ENCODE measurements at regions not wholly inside any gene's neighbourhood (a gene's known extent, or its start where the extent isn't known, plus 50 kb on each side); places are given as distances from the start of the nearest gene placed in this dataset.

GRCh38 chr13:33441015-33441414, 155.5 kb upstream of the STARD13 start:
- Histone ChIP-seq H3K4me1 (ENCODE audit: low read length) (no peaks in the 10 kb centered on the region), H4K20me1 (ENCODE audit: insufficient read depth, low read length) (no peaks in the 10 kb centered on the region), H3K9me3 (ENCODE audit: insufficient read depth, low read length) (no peaks in the 10 kb centered on the region), H3K27ac (ENCODE audit: low read length) (no peak overlapping the region), H3K27me3 (ENCODE audit: low read depth, low read length) (no peaks in the 10 kb centered on the region), H3K4me3 (ENCODE audit: low read length) (no peak overlapping the region), H3K36me3 (replicated peaks; ENCODE audit: low read depth, low read length) (no peaks in the 10 kb centered on the region), H3K79me2 (ENCODE audit: low read length) (no peaks in the 10 kb centered on the region), H3K4me2 (ENCODE audit: low read length) (no peak overlapping the region), H3K9ac (ENCODE audit: low read length) (no peak overlapping the region), H2AFZ (ENCODE audit: low read depth, low read length) (no peak overlapping the region)
- TF ChIP-seq EZH2phosphoT487 (IDR thresholded peaks at IDR 0.05; ENCODE audit: low read depth) (no peak), CTCF (IDR thresholded peaks at IDR 0.05; ENCODE audit: low read depth, low read length) (no peak)

GRCh38 chr13:33445024-33445423, 159.5 kb upstream of the STARD13 start:
- H3K27me3 ChIP-seq (ENCODE audit: low read depth, low read length) = no peaks in the 10 kb centered on the region
- no peak overlapping the region for H3K4me2 ChIP-seq (ENCODE audit: low read length)
- H3K27ac ChIP-seq (ENCODE audit: low read length) = no peak overlapping the region
- H3K79me2 ChIP-seq (ENCODE audit: low read length) = no peaks in the 10 kb centered on the region
- no peaks in the 10 kb centered on the region for H3K36me3 ChIP-seq (replicated peaks; ENCODE audit: low read depth, low read length)
- no peaks in the 10 kb centered on the region for H4K20me1 ChIP-seq (ENCODE audit: insufficient read depth, low read length)
- 0 out of 2 replicates have a peak, but pooled peaks cover 3% of the 10 kb centered on the region for H3K4me1 ChIP-seq (ENCODE audit: low read length)
- H3K9ac ChIP-seq (ENCODE audit: low read length) = no peak overlapping the region
- TF ChIP-seq EZH2phosphoT487 (IDR thresholded peaks at IDR 0.05; ENCODE audit: low read depth) = no peak
- no peak for TF ChIP-seq CTCF (IDR thresholded peaks at IDR 0.05; ENCODE audit: low read depth, low read length)
- H3K4me3 ChIP-seq (ENCODE audit: low read length) = no peak overlapping the region
- no peak overlapping the region for H2AFZ ChIP-seq (ENCODE audit: low read depth, low read length)
- no peaks in the 10 kb centered on the region for H3K9me3 ChIP-seq (ENCODE audit: insufficient read depth, low read length)

GRCh38 chr13:33445476-33445875, 159.9 kb upstream of the STARD13 start:
- H3K27me3 ChIP-seq (ENCODE audit: low read depth, low read length) = no peaks in the 10 kb centered on the region
- no peak overlapping the region for H3K4me3 ChIP-seq (ENCODE audit: low read length)
- no peak for TF ChIP-seq EZH2phosphoT487 (IDR thresholded peaks at IDR 0.05; ENCODE audit: low read depth)
- TF ChIP-seq CTCF (IDR thresholded peaks at IDR 0.05; ENCODE audit: low read depth, low read length) = no peak
- H4K20me1 ChIP-seq (ENCODE audit: insufficient read depth, low read length) = no peaks in the 10 kb centered on the region
- no peaks in the 10 kb centered on the region for H3K79me2 ChIP-seq (ENCODE audit: low read length)
- H3K4me2 ChIP-seq (ENCODE audit: low read length) = no peak overlapping the region
- H2AFZ ChIP-seq (ENCODE audit: low read depth, low read length) = no peak overlapping the region
- no peak overlapping the region for H3K9ac ChIP-seq (ENCODE audit: low read length)
- H3K4me1 ChIP-seq (ENCODE audit: low read length) = 0 out of 2 replicates have a peak, but pooled peaks cover 3% of the 10 kb centered on the region
- no peak overlapping the region for H3K27ac ChIP-seq (ENCODE audit: low read length)
- no peaks in the 10 kb centered on the region for H3K36me3 ChIP-seq (replicated peaks; ENCODE audit: low read depth, low read length)
- no peaks in the 10 kb centered on the region for H3K9me3 ChIP-seq (ENCODE audit: insufficient read depth, low read length)

- Histone ChIP-seq H3K4me1 (ENCODE audit: low read length) (0 out of 2 replicates have a peak, but pooled peaks cover 3% of the 10 kb centered on the region), H3K4me3 (ENCODE audit: low read length) (no peak overlapping the region), H3K79me2 (ENCODE audit: low read length) (no peaks in the 10 kb centered on the region), H2AFZ (ENCODE audit: low read depth, low read length) (no peak overlapping the region), H3K27ac (ENCODE audit: low read length) (no peak overlapping the region), H3K4me2 (ENCODE audit: low read length) (no peak overlapping the region), H3K9ac (ENCODE audit: low read length) (no peak overlapping the region), H3K9me3 (ENCODE audit: insufficient read depth, low read length) (no peaks in the 10 kb centered on the region), H3K27me3 (ENCODE audit: low read depth, low read length) (no peaks in the 10 kb centered on the region), H4K20me1 (ENCODE audit: insufficient read depth, low read length) (no peaks in the 10 kb centered on the region), H3K36me3 (replicated peaks; ENCODE audit: low read depth, low read length) (no peaks in the 10 kb centered on the region)
- TF ChIP-seq CTCF (IDR thresholded peaks at IDR 0.05; ENCODE audit: low read depth, low read length) (no peak), EZH2phosphoT487 (IDR thresholded peaks at IDR 0.05; ENCODE audit: low read depth) (no peak)
Measured at GRCh38 chr13:33446821-33447725, 161.5 kb upstream of the STARD13 start.
